K562 (cell line): ENCODE measurements at regions not wholly inside any gene's neighbourhood (a gene's known extent, or its start where the extent isn't known, plus 50 kb on each side); places are given as distances from the start of the nearest gene placed in this dataset.

ENCODE experiments used
- ATF2 ChIP-seq: sonication (generic); formaldehyde crosslinking; IDR thresholded peaks from 2 replicates; pipeline ENCODE4 v1.8.1; 2022; ENCODE audit warnings: missing genetic modification reagents
- BCLAF1 ChIP-seq, 2 experiments: fragments of 450-650 bp in 1 of 2; IDR thresholded peaks; 2 replicates each; pipeline ENCODE4 v1.6.1; 2011 to 2017; ENCODE audit warnings: low read depth in 2 of 2, antibody characterized with exemption in 1 of 2, borderline replicate concordance in 1 of 2, low read length in 1 of 2, mild to moderate bottlenecking in 1 of 2, mixed read lengths in 1 of 2; ENCODE audit not compliant: control insufficient read depth in 1 of 2
- CBFA2T2 ChIP-seq: fragments of 450-650 bp; conservative IDR thresholded peaks from 2 replicates; pipeline ENCODE4 v1.6.1; 2017; ENCODE audit warnings: mild to moderate bottlenecking
- CBX3 ChIP-seq, 2 experiments: IDR thresholded peaks; 1 replicate in 1 of 2; 2 replicates in 1 of 2; pipeline ENCODE4 v1.6.1; 2012; ENCODE audit warnings: inconsistent platforms in 2 of 2, low read length in 2 of 2, borderline replicate concordance in 1 of 2, control low read depth in 1 of 2
- DPF2 ChIP-seq: fragments of 450-650 bp; IDR thresholded peaks from 2 replicates; pipeline ENCODE4 v1.6.1; 2016
- ERF ChIP-seq: fragments of 450-650 bp; formaldehyde crosslinking; IDR thresholded peaks from 2 replicates; pipeline ENCODE4 v1.4.0; 2020; ENCODE audit warnings: mild to moderate bottlenecking, mixed read lengths
- FOXJ3 ChIP-seq: sonication (generic); formaldehyde crosslinking; IDR thresholded peaks from 2 replicates; pipeline ENCODE4 v1.4.0; 2020; ENCODE audit warnings: mild to moderate bottlenecking, missing genetic modification reagents
- KHSRP ChIP-seq: fragments of 450-650 bp; IDR thresholded peaks from 2 replicates; pipeline ENCODE4 v1.6.1; 2017
- KLF16 ChIP-seq: IDR thresholded peaks from 2 replicates; pipeline ENCODE4 v1.6.1; 2016; ENCODE audit warnings: antibody characterized with exemption
- MCM2 ChIP-seq: fragments of 450-650 bp; IDR thresholded peaks from 2 replicates; pipeline ENCODE4 v1.6.1; 2017; ENCODE audit warnings: low read depth, mild to moderate bottlenecking
- MEIS2 ChIP-seq: fragments of 450-650 bp; IDR thresholded peaks from 2 replicates; pipeline ENCODE4 v1.6.1; 2014; ENCODE audit warnings: mild to moderate bottlenecking; ENCODE audit not compliant: partially characterized antibody
- MTA1 ChIP-seq: fragments of 450-650 bp; IDR thresholded peaks from 2 replicates; pipeline ENCODE4 v1.6.1; 2017; ENCODE audit warnings: borderline replicate concordance
- MTA2 ChIP-seq: fragments of 450-650 bp; IDR thresholded peaks from 2 replicates; pipeline ENCODE4 v1.6.1; 2016; ENCODE audit warnings: low read depth
- NFE2 ChIP-seq: IDR thresholded peaks from 2 replicates; pipeline ENCODE4 v1.6.1; 2014; ENCODE audit warnings: antibody characterized with exemption, low read depth
- NR2C2 ChIP-seq, 2 experiments: fragments of 200-800 bp in 1 of 2; sonication (Bioruptor generic) in 1 of 2; sonication (generic) in 1 of 2; formaldehyde crosslinking in 1 of 2; IDR thresholded peaks; 2 replicates each; pipeline versions ENCODE4 v1.6.1 to v1.8.0; 2016 to 2022; ENCODE audit warnings: mild to moderate bottlenecking in 1 of 2, missing compliant biosample characterization in 1 of 2, missing genetic modification characterization in 1 of 2, missing genetic modification reagents in 1 of 2
- POLR2AphosphoS5 ChIP-seq: IDR thresholded peaks from 2 replicates; pipeline ENCODE4 v1.6.1; 2011; ENCODE audit warnings: mild to moderate bottlenecking, low read depth, low read length, moderate library complexity; ENCODE audit not compliant: control insufficient read depth, insufficient read depth
- SMARCA4 ChIP-seq: fragments of 450-650 bp; IDR thresholded peaks from 2 replicates; pipeline ENCODE4 v1.6.1; 2016
- SRF ChIP-seq, 2 experiments: fragments of 250-450, 450-650 bp in 1 of 2; sonication (Bioruptor Pico) in 1 of 2; sonication (generic) in 1 of 2; formaldehyde crosslinking; IDR thresholded peaks; 2 replicates each; pipeline versions ENCODE4 v1.5.0 to v1.5.1; 2020 to 2022; ENCODE audit warnings: mild to moderate bottlenecking in 1 of 2, missing genetic modification reagents in 1 of 2
- TRIM25 ChIP-seq: fragments of 450-650 bp; IDR thresholded peaks from 2 replicates; pipeline ENCODE4 v1.7.0; 2016; ENCODE audit warnings: borderline replicate concordance
- ZC3H8 ChIP-seq: fragments of 450-650 bp; IDR thresholded peaks from 2 replicates; pipeline ENCODE4 v1.6.1; 2017
- ZEB2 ChIP-seq: fragments of 450-650 bp; IDR thresholded peaks from 2 replicates; pipeline ENCODE4 v1.6.1; 2016
- ZFX ChIP-seq: sonication (generic); formaldehyde crosslinking; IDR thresholded peaks from 2 replicates; pipeline ENCODE4 v1.8.0; 2022; ENCODE audit warnings: mild to moderate bottlenecking, missing genetic modification reagents, moderate library complexity
- ZNF134 ChIP-seq: fragments of 250-450 bp; sonication (Bioruptor Pico); conservative IDR thresholded peaks from 2 replicates; pipeline ENCODE4 v1.4.0; 2020
- ZNF184 ChIP-seq: sonication (generic); formaldehyde crosslinking; IDR thresholded peaks from 2 replicates; pipeline ENCODE4 v1.5.0; 2020; ENCODE audit warnings: missing genetic modification reagents
- ZNF274 ChIP-seq: IDR thresholded peaks from 2 replicates; pipeline ENCODE4 v1.6.1; 2011; ENCODE audit warnings: low read depth, mild to moderate bottlenecking, low read length, moderate library complexity, borderline replicate concordance
- ZNF436 ChIP-seq: fragments of 250-450, 450-650 bp; sonication (Bioruptor Pico); formaldehyde crosslinking; IDR thresholded peaks from 2 replicates; pipeline ENCODE4 v1.7.0; 2020; ENCODE audit warnings: mild to moderate bottlenecking
- ZNF57 ChIP-seq: fragments of 450-650 bp; formaldehyde crosslinking; IDR thresholded peaks from 2 replicates; pipeline ENCODE4 v1.4.0; 2020; ENCODE audit warnings: mild to moderate bottlenecking, moderate library complexity
- ZNF644 ChIP-seq: fragments of 200-800 bp; sonication (Bioruptor generic); IDR thresholded peaks from 2 replicates; pipeline ENCODE4 v1.6.1; 2016; ENCODE audit warnings: low read depth, missing genetic modification characterization, missing compliant biosample characterization

DNA sequence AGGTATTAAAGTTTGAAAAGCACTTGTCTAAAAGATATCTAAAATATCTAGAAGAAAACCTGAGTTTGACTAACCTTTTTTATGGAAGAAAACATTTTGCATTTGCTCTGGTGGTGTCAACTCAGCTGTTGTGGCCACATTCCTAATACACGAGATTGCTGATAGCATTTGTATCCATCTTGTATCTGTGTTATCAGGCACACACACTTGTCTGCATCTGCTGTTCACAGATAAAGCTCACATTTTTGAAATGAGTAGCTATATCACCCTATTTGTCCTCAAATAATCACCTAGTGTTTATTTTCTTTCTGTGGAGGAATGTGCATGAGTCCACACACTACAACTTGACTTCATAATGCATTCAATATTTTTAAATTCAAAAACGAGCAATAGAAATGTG, 632.3 kb upstream of the NR2F2 start (continued):
- TF ChIP-seq BCLAF1 (IDR thresholded peaks at IDR 0.05; ENCODE audit: borderline replicate concordance in 1 of 2, control insufficient read depth in 1 of 2, low read depth in 2 of 2, low read length in 1 of 2) (no peak), CBX3 (IDR thresholded peaks at IDR 0.05; ENCODE audit: borderline replicate concordance in 1 of 2, low read length in 2 of 2) (no peak), MCM2 (no peak), KLF16 (peak; percentile 57; the same call in 1 of the 2 replicates), SMARCA4 (peak; percentile 63; the same call in 1 of the 2 replicates), ZNF184 (no peak), ZNF274 (no peak), ZFX (CRISPR knock-in tag) (no peak), ZNF134 (CRISPR knock-in tag) (no peak), NR2C2 (CRISPR knock-in tag; IDR thresholded peaks at IDR 0.05) (no peak), NR2C2 (tag; IDR thresholded peaks at IDR 0.05) (no peak), ATF2 (CRISPR knock-in tag) (no peak), ZNF644 (tag) (no peak; the same call in 1 of the 2 replicates), MTA1 (0 out of 2 replicates have a peak, but pooled peaks have one; percentile 41), POLR2AphosphoS5 (no peak), ERF (no peak), FOXJ3 (CRISPR knock-in tag) (no peak), NFE2 (no peak), DPF2 (peak; percentile 64), ZNF436 (CRISPR knock-in tag) (no peak), ZNF57 (no peak), MEIS2 (no peak), KHSRP (no peak), ZEB2 (no peak), TRIM25 (no peak), MTA2 (peak; percentile 86), CBFA2T2 (peak; percentile 80), ZC3H8 (no peak), SRF (CRISPR knock-in tag; IDR thresholded peaks at IDR 0.05) (no peak)
